Stimulated activated naive CD8-positive, alpha-beta T cell treated with anti-CD3 and anti-CD28 coated beads, Interleukin-15, amount 100 ng/mL, for 72 hours (primary cell): ENCODE measurements at regions not wholly inside any gene's neighbourhood (a gene's known extent, or its start where the extent isn't known, plus 50 kb on each side); places are given as distances from the start of the nearest gene placed in this dataset.
"Not testable (repeated sequence)": the region's sequence is repeated elsewhere in the genome, so short reads cannot be mapped to it uniquely, and the experiment has no call there.

Experiments
- ATAC-seq: fragments of 150-1000 bp; cut with Tn5 transposase; 2 replicates; pipeline ENCODE4 v1.10.0; 2021; ENCODE audit warnings: mild to moderate bottlenecking, moderate library complexity
- DNase-seq, 2 donors: peaks; one replicate each; pipeline ENCODE4 v3.0.0; 2021 to 2022
- H3K27ac Mint-ChIP-seq, 2 donors: one replicate each; pipeline ENCODE4 v1.8.0; 2022; ENCODE audit warnings: mild to moderate bottlenecking in 2 of 2, mixed read lengths in 2 of 2, moderate library complexity in 2 of 2
- H3K27me3 Mint-ChIP-seq: one replicate; pipeline ENCODE4 v1.8.0; 2022; ENCODE audit warnings: mixed read lengths
- H3K4me1 Mint-ChIP-seq: one replicate; pipeline ENCODE4 v1.8.0; 2022; ENCODE audit warnings: mild to moderate bottlenecking, mixed read lengths
- H3K4me3 Mint-ChIP-seq, 2 donors: one replicate each; pipeline ENCODE4 v1.8.0; 2022; ENCODE audit warnings: mild to moderate bottlenecking in 2 of 2, mixed read lengths in 2 of 2, moderate library complexity in 1 of 2
- H3K9me3 Mint-ChIP-seq, 2 donors: one replicate each; pipeline ENCODE4 v1.8.0; 2022; ENCODE audit warnings: mixed read lengths in 2 of 2

DNA sequence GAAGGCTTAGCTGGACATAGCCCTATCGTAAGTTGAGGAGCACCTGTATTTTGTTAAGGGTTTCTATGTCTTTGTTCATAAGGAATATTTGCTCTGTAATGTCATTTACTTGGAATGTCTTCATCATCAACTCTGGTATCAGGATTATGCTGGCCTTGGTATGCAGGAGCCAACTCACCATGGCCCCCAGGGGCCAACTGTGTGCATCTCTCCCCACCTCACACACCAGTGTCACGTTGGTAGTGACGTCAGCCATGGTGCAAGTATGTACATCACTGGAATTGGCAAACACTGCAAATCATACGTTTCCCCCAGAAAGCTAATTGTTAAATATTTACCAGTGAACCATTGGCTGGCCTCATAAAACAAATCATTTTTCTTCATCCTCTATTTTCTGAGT lies 70.8 kb downstream of the YTHDF1 start:
- ATAC-seq (no peak), DNase-seq (no peak)
- peaks cover 66% of the 10 kb centered on the region for H3K27me3 Mint-ChIP-seq
- H3K4me1 Mint-ChIP-seq: no peaks in the 10 kb centered on the region
- no peak overlapping the region for H3K4me3 Mint-ChIP-seq
- H3K27ac Mint-ChIP-seq: no peak overlapping the region
- H3K9me3 Mint-ChIP-seq: peaks cover 16 to 17% of the 10 kb centered on the region in 2 donors

DNA sequence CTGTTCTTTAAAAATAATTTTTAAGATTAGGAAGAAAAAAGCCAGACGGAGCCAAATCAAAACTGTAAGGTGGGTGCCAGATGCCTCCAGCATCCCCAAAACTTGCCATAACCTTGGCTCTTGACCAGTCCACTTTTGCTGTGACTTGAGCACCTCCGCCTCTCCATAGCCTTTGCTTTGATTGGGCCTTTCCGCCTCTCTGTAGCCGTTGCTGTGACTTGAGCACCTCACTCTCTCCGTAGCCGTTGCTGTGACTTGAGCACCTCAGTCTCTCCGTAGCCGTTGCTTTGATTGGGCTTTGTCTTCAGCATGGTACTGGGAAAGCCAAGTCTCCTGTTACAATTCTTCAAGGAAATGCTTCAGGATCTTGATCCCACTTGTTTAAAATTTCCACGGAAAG lies 73.0 kb downstream of the YTHDF1 start:
- no peak for ATAC-seq
- Mint-ChIP-seq H3K4me3 (no peak overlapping the region), H3K4me1 (no peaks in the 10 kb centered on the region), H3K27ac (no peak overlapping the region), H3K9me3 (peaks cover 7 to 9% of the 10 kb centered on the region in 2 donors), H3K27me3 (peaks cover 55% of the 10 kb centered on the region)
- DNase-seq: no peak

DNA sequence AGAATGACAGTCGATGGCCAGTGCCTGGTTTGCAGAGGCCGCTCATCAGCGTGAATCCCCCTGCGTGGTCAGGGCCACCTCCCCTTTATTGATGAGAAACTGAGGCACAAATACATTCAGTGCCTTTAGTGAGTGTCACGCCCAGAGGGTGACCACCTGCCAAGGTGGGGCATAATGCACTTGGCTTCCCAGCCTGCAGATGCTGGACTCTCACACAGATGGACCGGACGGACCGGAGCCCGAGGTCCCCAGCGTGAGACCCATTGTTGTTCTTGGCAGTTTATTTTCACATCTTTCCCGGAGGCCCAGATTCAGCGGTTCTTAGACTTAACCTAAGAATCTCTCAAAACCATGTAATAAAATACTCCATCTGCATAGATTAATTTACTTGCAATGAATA lies 74.4 kb downstream of the YTHDF1 start:
- DNase-seq (no peak), ATAC-seq (no peak)
- no peaks in the 10 kb centered on the region for H3K4me1 Mint-ChIP-seq
- H3K27ac Mint-ChIP-seq: no peak overlapping the region
- no peaks in the 10 kb centered on the region for H3K9me3 Mint-ChIP-seq
- H3K4me3 Mint-ChIP-seq: no peak overlapping the region
- peaks cover 45% of the 10 kb centered on the region for H3K27me3 Mint-ChIP-seq

DNA sequence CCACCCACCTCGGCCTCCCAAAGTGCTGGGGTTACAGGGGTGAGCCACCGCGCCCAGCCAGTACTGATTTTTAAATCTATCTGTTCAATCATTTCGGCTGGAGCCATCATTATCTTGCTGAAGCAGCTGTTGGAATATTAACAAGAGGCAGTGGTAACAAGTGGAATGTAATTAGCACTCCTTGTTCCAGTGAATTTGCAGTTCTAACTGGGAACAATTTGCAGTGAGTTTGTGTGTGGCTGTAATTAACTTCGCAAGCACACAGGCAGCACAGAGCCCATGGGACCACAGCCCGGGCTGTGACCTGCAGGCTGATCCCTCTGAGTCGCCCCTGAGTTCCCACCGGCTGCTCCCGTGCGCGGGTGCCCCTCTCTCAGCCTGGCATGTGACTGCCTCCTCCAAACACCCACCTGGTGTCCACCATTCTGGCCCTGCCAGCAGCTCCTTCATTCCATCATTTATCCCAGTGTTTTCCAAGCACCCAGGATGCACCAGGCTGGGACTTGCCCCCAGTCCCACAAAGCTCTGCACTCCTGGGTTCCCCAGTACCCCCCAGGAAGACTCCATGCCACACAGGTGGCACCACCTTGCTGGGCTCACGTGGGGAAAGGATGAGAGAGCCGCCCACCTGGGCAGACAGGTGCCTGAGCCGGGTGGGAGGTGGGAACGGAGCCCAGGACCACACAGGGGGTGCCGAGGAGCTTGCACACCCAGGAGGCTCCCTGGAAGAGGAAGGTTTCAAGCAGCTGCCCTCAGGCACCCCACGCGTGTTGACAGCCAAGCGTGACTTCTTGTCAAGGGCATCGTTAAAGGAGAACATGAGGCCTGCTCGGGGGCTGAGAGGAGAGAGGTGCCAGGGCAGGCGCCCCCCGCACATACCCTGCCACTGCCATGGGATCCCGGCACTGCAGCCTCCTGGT lies 75.2 kb downstream of the YTHDF1 start:
- no peak overlapping the region for H3K4me3 Mint-ChIP-seq
- DNase-seq: no peak
- no peaks in the 10 kb centered on the region for H3K4me1 Mint-ChIP-seq
- H3K27me3 Mint-ChIP-seq: peaks cover 43% of the 10 kb centered on the region
- H3K27ac Mint-ChIP-seq: peak overlapping the region in 1 of 2 donors; percentile 95
- no peaks in the 10 kb centered on the region for H3K9me3 Mint-ChIP-seq
- ATAC-seq: no peak

DNA sequence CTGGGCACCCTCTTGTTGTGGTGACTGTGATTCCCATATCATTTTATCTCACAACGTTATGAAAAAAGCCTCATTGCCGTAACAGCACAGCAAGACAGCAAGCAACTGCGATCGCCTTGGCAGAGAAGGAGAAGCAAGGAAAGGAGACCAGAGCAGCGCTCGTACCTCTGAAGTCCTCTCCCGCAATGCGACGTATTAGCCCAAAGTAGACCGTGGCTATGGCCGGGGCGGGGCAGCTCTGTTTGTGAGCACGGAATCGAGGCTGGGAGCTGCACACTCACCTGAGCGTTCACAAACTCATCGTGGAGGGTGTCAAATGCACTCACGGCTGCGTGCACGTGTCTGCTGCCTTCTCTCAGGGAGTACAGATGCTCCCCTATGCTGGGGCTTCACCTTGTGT lies 76.1 kb downstream of the YTHDF1 start:
- no peak for DNase-seq
- H3K9me3 Mint-ChIP-seq: no peaks in the 10 kb centered on the region
- no peaks in the 10 kb centered on the region for H3K4me1 Mint-ChIP-seq
- peaks cover 37% of the 10 kb centered on the region for H3K27me3 Mint-ChIP-seq
- no peak for ATAC-seq
- H3K4me3 Mint-ChIP-seq: no peak overlapping the region
- no peak overlapping the region for H3K27ac Mint-ChIP-seq

DNA sequence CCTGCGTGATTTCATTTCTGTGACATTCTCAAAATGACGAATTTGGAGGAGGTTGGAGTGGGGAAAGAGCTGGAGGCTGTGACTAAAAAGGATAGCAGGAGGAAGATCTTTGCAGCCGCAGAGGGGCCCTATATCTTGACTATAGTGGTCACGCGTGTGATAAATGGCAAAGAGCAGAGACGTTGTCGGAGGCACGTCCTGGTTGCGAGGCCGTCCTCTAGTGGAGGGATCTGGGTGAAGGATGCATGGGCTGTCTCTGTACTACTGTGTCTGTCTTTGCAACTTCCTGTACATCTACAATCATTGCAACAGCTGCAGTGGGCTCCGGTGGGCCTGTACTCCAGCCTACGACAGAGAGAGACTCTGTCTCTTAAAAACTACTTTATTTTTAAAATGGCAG lies 76.6 kb downstream of the YTHDF1 start:
- ATAC-seq: no peak
- Mint-ChIP-seq H3K27me3 (peaks cover 36% of the 10 kb centered on the region), H3K4me3 (no peak overlapping the region), H3K9me3 (no peaks in the 10 kb centered on the region), H3K4me1 (no peaks in the 10 kb centered on the region), H3K27ac (no peak overlapping the region)
- DNase-seq: no peak

DNA sequence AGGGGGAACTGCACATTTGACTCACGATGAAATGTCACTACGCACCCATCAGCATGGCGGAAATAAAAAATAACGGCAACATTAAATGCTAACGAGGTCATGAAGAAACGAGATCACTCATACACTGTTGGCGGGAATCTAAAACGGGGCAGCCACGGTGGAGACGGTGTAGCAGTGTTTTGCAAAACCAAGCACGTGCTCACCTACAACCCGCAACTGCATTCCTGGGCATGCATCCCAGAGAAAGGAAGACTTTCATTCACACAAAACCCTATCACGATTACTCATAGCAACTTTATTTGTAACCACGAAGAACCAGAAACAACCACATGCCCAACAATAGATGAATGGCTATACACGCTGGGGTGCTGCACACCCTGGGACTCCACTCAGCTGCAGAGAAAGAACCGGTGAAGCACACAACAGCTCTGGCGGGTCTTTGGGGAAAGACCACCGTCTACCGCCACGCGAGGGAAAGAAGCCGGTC lies 77.0 kb downstream of the YTHDF1 start:
- Mint-ChIP-seq H3K4me3 (no peak overlapping the region), H3K27ac (no peak overlapping the region), H3K4me1 (no peaks in the 10 kb centered on the region), H3K9me3 (no peaks in the 10 kb centered on the region), H3K27me3 (peaks cover 32% of the 10 kb centered on the region)
- ATAC-seq (no peak), DNase-seq (no peak)

DNA sequence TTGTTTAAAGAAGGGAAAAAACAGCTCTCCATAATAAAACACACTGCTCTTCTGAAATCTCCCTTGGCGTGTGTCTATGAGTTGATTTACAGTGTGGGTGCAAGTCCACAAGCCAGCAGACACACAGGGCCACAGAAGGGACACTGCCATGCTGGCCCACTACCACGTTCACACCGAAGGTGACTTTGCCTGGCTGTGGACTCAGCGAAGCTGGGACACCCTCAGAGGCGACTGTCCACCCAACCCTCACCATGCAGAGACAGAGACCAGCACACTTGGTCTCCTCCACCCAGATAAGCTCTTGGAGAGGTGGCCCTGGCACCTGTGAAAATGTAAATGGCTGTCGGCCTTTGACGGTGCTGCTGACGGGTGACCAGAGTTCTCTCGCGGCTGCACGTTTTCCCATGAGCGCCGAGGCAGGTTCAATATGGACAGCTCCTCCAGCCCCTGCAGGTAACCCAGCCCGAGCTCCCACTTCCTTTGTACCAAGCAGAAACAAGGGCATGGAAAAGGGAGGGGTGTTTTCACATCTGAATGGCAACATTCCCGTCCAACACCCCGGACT lies 78.0 kb downstream of the YTHDF1 start:
- H3K4me3 Mint-ChIP-seq: no peak overlapping the region
- H3K4me1 Mint-ChIP-seq: no peaks in the 10 kb centered on the region
- no peaks in the 10 kb centered on the region for H3K9me3 Mint-ChIP-seq
- DNase-seq (no peak), ATAC-seq (no peak)
- peak overlapping the region in 1 of 2 donors; percentile 49 for H3K27ac Mint-ChIP-seq
- H3K27me3 Mint-ChIP-seq: peaks cover 32% of the 10 kb centered on the region

DNA sequence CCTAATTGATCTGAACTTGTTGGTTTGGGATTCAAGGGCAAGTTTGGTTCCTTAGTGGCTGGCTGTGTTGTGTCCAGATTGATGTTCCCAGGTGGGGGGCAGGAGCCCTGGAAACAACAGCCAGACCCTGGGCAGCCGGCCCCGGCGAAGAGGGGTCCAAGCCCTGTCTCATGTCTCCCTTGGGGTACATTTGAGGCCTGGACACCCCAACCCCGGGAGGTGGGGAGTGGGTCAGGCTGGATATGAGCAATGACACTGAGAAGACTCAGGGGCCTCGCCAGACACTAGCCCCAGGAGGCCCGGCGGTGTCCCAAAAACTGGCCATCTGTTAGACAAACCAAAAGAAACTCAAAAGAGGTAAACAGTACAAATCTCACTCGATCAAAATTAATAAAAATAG lies 79.6 kb downstream of the YTHDF1 start:
- ATAC-seq: no peak
- Mint-ChIP-seq H3K9me3 (no peaks in the 10 kb centered on the region), H3K4me3 (no peak overlapping the region), H3K27me3 (peaks cover 28% of the 10 kb centered on the region), H3K27ac (no peak overlapping the region), H3K4me1 (no peaks in the 10 kb centered on the region)
- DNase-seq: no peak

DNA sequence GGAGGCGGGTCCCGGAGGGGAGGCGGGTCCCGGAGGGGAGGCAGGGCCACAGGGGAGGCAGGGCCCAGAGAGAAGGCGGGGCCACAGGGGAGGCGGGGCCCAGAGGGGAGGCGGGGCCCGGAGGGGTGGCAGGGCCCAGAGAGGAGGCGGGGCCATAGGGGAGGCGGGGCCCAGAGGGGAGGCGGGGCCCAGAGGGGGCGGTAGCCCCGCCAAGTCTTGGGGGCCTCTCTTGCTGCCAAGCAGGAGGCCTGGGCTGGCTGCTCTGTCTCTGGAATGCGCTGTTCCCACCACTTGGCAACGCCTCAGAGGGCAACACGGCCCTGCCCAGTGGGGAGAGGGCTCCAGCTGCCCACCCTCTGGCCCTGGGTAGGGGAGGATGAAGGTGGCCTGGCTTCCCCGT lies 80.5 kb downstream of the YTHDF1 start:
- DNase-seq (peak in 1 of 2 donors; percentile 5), ATAC-seq (peak; percentile 28)
- no peaks in the 10 kb centered on the region for H3K9me3 Mint-ChIP-seq
- H3K4me1 Mint-ChIP-seq: no peaks in the 10 kb centered on the region
- H3K27me3 Mint-ChIP-seq: peaks cover 21% of the 10 kb centered on the region
- no peak overlapping the region for H3K27ac Mint-ChIP-seq
- H3K4me3 Mint-ChIP-seq: no peak overlapping the region

DNA sequence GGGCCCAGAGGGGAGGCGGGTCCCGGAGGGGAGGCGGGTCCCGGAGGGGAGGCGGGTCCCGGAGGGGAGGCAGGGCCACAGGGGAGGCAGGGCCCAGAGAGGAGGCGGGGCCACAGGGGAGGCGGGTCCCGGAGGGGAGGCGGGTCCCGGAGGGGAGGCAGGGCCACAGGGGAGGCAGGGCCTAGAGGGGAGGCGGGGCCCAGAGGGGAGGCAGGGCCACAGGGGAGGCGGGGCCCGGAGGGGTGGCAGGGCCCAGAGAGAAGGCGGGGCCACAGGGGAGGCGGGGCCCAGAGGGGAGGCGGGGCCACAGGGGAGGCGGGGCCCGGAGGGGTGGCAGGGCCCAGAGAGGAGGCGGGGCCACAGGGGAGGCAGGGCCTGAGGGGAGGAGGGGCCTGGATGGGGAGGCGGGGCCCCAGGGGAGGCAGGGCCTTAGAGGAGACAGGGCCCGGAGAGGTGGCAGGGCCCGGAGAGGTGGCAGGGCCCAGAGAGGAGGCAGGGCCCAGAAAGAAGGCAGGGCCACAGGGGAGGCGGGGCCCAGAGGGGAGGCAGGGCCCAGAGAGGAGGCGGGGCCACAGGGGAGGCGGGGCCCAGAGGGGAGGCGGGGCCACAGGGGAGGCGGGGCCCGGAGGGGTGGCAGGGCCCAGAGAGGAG lies 81.1 kb downstream of the YTHDF1 start:
- not testable (repeated sequence) for H3K27ac Mint-ChIP-seq, H3K9me3 Mint-ChIP-seq, H3K4me1 Mint-ChIP-seq, H3K4me3 Mint-ChIP-seq
- H3K27me3 Mint-ChIP-seq: peaks cover 21% of the 10 kb centered on the region
- ATAC-seq: peak; percentile 33
- peak in 1 of 2 donors; percentile 6 for DNase-seq

DNA sequence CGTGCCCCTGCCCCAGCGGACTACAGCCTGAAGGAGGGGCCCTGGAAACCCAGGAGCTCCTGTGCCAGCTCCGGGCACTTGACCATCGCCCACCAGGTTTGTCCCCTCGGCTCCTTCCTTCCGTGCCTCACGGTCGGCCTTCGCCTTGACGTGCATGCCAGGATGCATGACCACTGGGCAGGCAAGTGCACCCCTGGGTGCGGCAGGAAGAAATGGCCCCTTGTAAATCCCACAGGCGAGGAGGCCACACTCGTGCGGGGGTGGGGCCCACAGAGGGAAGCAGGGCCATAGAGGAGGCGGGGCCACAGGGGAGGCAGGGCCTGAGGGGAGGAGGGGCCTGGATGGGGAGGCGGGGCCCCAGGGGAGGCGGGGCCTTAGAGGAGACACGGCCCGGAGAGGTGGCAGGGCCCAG lies 81.7 kb downstream of the YTHDF1 start:
- ATAC-seq (no peak), DNase-seq (no peak)
- Mint-ChIP-seq H3K9me3 (no peaks in the 10 kb centered on the region), H3K4me1 (no peaks in the 10 kb centered on the region), H3K4me3 (no peak overlapping the region), H3K27me3 (peaks cover 20% of the 10 kb centered on the region), H3K27ac (no peak overlapping the region)

DNA sequence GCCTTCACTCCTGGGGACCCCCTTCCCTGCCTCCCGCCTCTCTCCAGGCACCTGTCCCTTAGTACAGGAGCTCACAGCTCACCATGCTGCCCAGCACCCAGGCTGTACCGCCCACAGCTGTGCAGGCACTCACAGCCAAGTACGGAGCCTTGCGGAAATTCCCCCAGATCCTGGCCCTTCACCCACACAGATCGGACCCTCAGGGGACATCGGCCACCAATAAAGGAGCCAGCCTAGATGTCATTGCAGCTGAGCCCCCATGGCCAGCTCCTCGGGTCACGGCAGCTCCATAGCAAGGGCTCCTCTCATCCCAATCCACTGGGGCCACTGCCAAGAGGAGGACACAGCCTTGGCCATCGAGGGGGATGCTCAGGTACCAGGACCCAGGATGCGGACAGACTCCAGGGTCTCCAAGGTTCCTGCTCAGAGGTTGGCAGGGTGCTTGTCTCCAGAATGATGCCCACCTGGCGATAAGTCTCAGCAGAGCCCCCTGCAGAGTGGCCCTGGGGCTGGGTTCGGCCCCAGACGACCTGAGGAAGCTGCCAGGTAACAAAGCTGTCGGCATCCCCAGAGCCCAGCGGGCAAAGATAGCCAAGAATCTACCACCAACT lies 82.3 kb downstream of the YTHDF1 start:
- H3K27ac Mint-ChIP-seq: no peak overlapping the region
- DNase-seq: no peak
- no peak overlapping the region for H3K4me3 Mint-ChIP-seq
- H3K27me3 Mint-ChIP-seq: peaks cover 14% of the 10 kb centered on the region
- no peaks in the 10 kb centered on the region for H3K9me3 Mint-ChIP-seq
- ATAC-seq: no peak
- no peaks in the 10 kb centered on the region for H3K4me1 Mint-ChIP-seq

DNA sequence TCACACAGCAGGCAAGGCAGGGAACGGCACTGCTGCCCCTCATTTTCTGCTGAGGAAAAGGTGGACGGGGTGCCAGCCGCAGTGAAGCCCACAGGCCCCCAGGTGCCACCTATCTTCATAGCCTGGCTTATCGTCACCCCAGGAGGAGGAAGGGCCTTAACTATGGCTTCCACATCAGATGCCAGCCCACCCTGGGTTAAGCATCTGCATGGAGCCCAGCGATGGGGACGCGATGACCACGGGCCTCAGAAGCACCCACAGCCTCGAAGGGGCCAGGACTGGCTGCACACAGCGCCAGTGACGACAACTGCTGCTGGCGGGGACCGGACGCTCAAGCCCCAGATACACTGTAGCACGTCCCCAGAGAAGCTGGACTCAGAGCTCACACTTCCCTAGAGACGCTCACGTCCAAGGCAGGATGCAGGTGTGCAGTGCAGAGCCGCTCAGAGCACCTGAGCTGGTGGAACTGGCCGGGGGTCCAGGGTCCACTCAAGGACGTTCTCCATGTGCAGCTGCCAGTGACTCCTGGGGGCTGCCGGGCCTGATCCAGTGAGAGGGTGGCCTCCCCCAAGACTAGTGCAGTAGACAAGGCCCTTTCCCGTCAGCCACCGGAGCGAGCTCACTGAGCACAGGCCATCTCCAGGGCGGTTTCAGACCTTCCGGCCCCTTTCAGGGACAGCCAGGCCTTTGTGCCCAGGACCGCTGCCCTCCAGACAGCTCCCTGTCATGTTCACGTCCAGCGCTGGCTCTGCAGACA lies 83.0 kb downstream of the YTHDF1 start:
- Mint-ChIP-seq H3K27me3 (peaks cover 11% of the 10 kb centered on the region), H3K4me3 (no peak overlapping the region), H3K27ac (no peak overlapping the region), H3K9me3 (no peaks in the 10 kb centered on the region), H3K4me1 (no peaks in the 10 kb centered on the region)
- ATAC-seq (no peak), DNase-seq (no peak)

DNA sequence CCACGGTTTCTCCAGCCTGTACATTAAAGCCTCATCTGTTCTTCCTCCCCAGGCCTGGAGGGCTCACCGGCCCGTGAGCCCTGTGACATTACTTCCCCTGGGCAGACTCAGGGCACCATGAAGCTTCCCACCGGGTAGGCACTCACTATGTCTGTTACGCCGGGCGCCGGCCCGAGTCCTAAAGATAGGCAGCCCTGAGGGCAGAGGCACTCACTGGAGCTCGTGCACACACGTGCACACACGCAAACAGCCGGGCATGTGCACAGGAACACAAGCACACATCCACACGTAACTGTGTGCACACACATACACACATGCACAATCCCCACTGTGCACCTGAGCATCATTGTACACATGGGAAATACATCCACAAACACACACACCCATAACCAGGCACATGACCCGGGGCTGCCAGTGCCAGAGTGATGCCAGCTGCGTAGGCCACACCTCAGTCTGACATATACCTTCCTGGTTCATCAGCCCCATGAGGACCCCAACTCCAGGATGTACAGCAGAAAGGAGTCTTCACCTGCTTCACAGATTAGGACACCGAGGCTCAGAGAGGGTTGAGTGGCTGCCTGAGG lies 83.7 kb downstream of the YTHDF1 start:
- no peaks in the 10 kb centered on the region for H3K9me3 Mint-ChIP-seq
- ATAC-seq (no peak), DNase-seq (no peak)
- H3K27me3 Mint-ChIP-seq: peaks cover 7% of the 10 kb centered on the region
- no peak overlapping the region for H3K4me3 Mint-ChIP-seq
- H3K4me1 Mint-ChIP-seq: no peaks in the 10 kb centered on the region
- H3K27ac Mint-ChIP-seq: no peak overlapping the region
